HG03097 (cell line): ENCODE measurements at regions not wholly inside any gene's neighbourhood (a gene's known extent, or its start where the extent isn't known, plus 50 kb on each side); places are given as distances from the start of the nearest gene placed in this dataset.

Source experiments
- ATAC-seq: cut with Tn5 transposase; IDR thresholded peaks from one replicate; pipeline ENCODE4 v1.9.1; 2021; ENCODE audit not compliant: unreplicated experiment, low FRiP score

DNA sequence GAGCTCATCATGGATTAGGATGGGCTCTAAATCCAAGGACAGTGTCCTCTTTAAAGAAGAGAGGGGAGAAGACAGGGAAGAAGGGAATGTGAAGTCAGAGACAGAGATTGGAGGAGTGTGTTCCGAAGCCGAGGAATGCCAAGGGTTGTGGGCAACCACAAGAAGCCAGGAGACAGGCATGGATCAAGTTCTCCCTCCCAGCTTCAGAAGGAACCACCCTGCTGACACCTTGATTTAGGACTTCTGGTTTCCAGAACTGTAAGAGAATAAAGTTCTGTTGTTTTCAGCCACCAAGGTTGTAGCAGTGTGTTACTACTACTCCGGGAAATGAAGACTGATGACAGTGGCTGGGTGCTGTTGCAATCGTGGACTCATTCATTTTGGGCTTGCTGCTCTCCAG, 120.1 kb downstream of the RPS12 start:
- no peak for ATAC-seq

DNA sequence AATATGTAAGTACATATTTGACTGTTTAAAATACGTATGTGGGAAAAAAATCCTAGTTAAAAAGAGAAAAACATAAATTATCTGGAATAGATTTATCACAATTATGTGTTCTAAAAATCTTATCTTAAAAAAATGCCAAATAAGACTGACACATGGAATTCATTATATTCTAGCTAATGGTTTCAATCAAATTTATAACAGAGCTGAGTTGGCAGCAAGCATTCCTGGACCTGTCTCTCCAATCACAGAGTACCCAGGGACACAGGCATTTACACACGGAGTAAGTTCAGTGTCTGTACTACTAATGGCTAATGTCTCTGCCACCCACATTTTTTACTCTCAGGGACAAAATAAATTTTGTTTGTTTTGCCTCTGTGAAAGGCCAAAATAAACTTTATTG, 122.3 kb downstream of the RPS12 start:
- ATAC-seq: no peak

DNA sequence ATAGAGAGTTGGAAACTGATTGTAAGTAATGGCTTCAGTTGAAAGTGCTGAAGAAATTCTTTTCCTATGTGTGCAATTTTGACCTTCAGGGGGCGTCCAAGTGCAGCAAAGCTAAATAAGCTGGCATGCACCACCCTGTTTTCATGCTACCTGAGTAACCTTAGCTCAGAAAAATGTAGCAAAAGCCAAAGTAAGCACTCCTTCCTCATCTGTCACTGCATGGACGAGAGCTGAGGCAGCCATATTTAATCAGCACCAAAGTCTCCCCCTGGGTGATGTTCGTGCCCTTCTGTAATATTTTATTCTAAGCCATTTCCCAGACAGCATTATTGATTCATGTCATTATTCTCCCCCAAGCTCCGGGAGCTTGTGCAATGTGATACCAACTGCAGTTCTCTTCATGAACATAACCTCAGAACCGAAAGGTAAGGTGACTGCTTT, 123.1 kb downstream of the RPS12 start:
- ATAC-seq: no peak

DNA sequence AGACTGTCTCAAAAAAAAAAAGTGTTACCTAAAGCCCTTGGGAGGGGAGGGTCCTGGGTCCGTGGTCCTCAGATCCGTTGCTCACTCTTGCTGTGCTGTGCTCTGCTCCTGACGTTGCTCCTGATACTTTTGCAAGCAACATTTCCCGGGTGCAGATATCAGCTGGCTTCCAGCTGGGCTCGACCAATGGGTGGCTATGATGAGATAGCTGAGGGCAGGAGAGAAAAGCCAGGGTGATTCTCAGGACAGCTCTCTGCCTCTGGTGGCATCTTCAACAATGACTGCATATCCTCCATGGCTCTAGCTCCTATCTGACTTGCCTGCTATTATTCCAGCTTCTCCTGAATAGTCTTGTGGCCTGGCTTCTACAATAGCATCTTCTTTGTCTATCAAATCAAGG, 134.5 kb downstream of the RPS12 start:
- ATAC-seq: no peak

DNA sequence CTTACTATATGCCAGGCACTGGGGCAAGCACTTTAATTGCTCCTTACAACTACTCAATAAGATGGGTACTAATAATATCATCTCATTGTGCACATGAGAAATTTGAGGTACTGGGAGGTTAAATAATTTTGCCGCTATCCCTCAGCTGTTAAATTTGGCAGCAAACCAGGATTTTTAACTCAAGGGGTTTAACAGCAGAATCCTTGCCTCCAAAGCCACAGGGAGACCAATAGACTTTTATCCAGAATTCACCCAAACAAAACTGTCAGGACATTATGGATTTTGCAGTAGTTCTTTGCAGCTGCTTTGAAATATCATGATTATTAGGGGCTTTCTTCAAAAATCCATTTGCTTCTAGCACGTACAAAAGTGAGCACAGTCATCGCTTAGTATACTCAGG, 136.2 kb downstream of the RPS12 start:
- ATAC-seq: no peak

DNA sequence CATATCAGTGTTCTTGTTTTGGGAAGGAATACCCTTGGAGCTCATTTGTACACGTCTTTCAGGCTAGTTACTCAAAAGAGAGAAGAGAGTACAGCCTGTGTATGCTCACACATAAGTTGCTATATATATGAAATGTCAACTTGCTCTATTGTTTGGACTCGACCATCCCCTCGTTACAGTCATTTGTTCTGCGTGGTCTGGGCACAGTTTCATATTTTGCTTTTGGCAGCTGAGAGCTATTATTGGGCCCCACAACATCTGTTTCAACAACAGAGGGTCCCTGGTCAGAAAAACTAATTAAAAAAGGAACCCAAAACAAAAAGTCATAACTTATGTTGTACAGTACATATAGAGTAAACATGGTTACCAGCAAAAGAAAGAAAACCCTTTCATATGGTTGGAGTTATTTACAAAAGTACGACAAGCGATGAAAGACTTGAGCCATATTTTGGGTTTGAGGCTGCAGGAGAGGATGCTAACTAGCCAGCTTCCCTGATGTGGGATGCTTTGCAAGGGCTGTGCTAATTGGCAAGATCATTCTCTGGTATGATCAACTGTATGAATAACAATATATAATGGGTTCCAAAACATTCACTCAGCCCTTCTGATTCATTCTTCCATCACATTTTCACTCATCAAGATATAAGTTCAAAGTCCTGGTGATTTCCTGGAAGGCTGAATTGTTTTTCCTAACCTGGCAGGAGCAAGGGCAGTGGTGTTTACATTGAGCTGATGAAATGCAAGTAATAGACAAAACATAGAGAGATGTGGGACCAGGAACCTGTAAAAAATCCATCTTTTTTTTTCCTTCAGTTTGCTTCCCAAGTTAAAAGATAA, 137.9 kb downstream of the RPS12 start:
- ATAC-seq: no peak

DNA sequence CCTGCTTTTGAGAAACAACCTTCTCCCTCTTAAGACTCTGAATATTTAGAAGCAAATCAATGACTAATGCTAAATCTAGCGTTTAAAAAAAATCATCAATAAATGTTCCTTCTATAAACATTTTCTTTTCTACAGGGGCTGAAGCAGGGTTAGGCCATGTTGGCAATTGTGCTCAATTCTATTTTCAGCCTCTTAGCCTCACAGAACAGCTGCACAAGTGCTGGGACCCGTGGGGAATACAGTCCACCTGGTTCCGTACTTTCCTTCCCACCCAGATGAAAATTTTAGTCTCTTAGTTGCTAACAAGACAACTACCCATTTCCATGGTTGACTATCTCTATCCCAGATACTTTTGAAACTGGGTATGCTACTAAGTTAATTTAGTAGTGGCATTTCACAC, 138.6 kb downstream of the RPS12 start:
- no peak for ATAC-seq

DNA sequence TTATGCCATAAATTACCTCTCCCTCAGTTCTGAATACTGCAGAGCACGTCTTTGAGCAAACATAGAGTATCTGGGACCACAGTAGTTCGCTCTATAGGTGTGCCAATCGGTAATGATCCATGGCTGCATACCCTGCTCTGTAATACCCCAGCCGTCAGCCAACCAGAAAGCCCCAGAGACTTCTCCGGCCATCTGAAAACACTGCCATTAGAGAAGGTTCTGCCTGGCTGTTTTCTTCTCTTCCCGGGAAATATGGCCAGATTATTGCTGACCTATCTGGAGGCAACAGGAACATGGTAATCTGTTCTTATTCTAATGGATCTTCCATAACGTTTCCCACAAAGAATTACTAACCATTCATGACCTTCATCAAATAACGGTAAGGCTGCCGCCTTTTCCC, 139.9 kb downstream of the RPS12 start:
- ATAC-seq: no peak

DNA sequence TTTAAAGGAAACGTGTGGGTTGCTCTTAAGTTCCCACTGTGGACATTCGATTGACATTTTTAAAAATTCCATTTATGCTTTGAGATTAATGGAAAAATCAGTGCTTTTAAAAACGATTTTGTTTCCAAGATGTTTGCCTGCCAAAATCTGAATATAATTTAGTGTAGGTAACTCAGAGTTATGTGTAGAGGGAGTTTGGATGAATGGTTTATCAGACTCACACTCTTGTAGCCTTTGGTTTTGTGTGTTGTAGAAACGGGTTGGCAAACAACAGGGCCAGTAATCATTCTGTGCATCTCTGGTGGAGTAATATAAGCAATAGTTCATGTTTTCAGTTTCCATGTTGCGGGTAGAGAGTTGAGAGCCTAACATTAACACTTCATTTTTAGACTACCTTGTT, 140.6 kb downstream of the RPS12 start:
- ATAC-seq: no peak

DNA sequence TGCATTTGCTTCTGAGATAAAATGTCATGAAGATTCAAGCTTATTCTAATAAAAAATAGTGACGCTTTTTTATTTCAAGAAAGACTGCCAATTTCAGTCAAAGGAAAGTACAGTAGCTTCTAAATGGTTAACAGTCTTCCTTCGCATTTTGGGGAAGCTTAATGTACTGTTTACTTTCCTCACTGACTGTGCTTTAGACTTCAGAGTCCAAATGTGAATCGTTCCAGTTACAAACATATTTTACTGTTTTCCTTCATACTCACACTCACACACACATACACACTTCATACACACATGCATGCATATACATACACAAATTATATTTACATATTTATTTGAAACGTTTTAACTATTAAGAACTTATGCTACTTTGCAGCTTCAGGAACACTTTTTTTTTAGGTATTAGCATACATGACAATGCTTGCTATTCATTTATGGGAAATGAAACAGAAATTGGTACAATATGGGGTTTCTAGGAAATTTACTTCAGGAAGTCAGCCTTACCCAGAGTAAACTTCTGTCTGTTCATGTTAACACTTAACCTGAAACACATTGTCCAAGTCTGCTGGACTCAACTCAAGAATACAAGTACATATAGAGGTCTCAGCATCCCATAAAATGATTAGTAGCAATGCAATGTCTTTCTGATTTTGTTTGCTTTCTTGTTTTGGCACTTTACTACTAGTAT, 145.4 kb downstream of the RPS12 start:
- ATAC-seq: no peak

DNA sequence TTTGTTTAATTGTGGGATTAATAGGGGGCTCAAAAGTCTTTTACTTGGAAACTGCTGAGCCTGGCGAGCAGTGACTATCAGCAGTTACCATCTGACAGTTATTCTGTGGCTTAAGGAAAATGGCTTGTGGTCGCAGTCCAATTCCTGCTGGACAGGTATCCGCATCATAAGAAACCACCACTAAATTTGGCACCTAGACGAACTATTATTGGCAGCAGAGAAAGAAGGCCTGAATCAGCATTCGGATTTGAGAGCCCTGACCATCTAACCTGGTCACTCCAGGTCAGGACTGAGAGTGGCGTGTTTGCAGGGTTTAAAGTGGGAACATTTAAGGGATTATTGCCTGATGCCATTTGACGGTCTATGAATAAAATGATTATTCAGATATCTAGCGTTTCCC, 146.4 kb downstream of the RPS12 start:
- ATAC-seq: no peak

DNA sequence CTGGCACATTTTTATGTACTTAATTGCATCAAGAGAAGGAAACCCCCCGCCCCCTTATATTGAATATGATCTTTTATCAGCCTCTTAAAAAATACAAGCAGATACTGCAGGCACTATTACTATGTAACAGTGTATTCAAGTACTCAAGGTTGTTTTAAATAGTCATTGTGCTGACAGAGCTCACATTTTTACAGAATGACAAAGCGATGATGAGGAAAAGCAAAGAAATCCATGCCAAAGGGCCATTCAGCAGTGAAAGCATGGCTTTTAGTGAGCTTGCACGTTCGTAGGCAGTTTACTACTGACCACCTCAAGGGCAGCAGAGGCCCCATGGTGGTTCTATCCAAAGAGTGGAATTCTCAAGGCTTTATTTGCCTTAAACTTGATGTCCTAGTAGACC, 146.8 kb downstream of the RPS12 start:
- no peak for ATAC-seq

DNA sequence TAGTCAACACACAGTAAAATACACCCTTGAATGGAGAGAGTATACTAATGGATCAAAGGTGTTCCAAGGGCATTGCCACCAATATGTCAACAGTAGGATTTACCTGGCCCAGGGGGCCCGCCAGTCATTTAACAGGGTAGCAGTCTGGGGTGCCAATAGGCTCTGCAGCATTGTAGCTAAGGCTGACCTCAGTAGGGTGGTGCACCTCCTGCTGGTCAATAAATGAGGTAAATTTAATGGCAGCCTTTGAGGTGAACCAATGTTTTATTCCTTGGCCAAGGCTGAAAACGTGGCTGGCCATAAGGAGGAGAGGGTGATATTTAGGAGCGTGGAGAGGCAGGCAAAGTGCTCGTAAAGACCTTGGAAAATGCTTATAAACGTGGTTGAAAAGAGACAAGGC, 147.2 kb downstream of the RPS12 start:
- ATAC-seq: no peak

DNA sequence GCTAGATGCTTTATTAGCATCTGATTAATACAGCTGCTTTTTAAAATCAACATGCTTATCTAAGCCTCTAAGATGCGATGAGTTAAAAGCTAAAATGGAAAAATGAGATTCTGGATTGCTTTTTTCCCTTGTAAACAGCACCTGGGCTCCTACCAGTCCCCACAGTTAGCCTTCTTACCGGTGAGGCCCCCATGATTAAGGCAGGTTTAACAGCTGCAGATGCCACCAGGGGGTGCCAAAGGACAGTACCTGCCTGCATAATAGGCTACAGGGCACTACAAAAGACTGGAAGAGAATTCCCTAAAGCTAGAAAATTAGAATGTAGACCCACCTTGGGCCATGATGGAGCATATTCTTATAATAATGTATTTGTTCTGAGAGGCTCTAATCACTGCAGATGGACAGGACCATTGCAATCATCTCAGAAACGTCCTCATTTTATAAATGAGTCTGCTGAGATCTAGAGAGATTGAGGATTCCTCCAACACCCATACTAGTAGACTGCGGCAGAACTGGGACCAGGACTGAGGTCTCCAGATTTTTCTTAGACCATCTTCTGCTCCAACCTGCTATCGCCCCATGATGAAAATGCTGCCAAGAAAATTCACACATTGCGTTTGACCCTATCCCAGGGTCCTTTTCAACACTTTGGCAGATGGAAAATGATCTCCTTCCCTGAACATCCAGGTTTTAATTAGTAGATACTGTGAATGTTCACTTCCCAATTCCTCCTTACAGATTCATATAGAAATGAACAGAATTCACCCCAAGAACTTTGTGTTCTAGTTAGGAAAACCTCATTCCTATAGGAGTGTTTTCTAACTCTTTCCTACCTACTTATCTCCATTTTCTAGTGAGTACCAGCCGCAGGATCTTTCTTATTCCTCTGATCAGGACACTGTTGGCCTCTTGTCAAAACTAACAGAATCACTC, 148.8 kb downstream of the RPS12 start:
- ATAC-seq: peak; percentile 90

DNA sequence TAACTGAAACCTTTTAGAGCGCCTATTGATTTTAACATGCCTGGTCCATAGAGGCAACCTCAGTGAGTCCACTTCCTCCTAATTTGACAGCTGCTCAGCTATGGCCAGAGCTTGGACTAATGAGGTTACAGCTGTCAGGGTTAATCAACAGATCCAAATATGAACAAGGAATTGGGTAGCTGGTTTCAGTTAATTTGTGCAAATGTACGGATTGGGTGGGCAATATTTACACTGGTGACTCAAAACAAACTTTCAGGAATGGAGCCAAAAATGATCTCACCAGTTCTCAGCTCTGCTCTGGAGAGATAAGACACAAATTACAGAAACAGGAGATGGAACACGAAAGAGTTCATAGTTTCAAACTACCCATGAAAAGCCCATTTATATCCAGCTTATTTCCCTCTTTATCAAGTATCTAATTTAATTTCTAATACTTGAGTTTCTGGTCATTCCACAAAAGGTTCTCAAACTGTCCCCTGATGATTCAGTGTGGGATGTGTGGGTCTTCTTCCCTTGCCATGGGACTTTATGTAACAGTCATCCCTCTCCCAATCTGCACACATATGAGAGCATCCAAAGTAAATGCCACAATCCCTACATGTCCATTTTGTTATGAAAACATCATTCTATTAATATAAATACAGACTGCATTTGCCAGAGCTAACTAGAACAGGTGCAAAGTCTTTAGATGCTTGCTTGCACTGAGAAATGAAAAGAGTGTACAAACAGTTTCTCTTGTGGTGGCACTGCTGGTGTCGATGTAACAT, 149.9 kb downstream of the RPS12 start:
- no peak for ATAC-seq

DNA sequence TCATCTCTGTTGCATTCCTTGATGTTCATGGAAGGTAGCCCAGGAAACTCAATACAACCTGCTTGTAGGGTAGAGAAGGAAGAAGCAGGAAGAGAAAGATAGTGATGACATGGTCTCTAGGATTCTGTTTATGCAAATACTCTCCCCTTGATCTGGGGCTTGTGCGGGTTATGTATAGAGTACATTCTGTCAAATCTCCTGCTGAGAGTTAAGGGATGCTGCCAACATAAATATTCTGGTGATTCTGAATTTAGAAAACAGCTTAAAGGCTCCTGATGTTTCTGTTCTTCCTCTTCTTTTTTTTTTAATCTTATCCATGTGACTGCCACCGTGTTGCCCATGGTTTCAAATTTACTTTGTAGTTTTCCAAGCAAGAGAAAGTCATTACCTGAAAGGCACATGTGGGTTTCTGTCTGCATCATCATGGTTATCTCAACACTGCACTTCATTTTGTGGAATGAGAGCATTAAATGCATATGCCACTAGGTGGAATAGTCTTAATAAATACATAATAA, 150.6 kb downstream of the RPS12 start:
- no peak for ATAC-seq

DNA sequence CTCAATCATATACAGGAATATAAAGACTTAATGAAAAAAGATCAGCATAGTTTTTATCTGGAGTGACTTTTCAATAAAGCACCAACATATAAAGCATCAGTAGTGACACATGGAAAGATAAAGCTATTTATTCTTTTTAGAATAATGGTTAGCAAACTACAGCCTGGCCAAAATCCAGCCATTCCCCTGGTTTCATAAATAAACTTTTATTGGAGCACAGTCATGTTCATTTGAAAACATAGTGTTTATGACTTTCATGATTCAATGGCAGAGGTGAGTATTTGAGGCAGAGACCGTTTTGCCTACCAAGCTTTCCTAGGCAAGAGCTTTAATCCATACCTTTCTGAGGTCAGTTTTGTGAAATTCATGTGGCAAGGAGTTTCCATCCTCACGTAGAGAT, 153.5 kb downstream of the RPS12 start:
- no peak for ATAC-seq

DNA sequence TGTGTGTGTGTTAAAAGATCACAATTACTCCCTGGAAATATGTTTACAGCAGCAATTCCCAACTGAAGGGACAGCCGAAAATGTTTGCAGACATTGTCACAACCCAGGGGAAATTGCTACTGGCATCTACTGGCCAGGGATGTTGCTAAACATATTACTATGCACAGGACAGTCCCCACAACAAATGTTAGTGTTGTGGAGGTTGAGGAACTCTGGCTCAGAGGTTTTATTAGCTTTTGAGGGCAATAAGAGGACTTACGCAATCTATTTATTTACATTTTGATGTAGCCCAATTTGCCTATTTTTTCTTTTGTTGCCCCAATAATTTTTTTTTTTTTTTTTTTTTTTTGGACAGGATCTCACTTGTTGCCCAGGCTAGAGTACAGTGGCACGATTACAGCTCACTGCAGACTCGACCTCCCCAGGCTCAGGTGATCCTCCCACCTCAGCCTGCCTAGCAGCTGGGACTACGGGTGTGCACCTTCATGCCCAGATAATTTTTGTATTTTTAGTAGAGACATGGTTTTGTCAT, 154.1 kb downstream of the RPS12 start:
- no peak for ATAC-seq

DNA sequence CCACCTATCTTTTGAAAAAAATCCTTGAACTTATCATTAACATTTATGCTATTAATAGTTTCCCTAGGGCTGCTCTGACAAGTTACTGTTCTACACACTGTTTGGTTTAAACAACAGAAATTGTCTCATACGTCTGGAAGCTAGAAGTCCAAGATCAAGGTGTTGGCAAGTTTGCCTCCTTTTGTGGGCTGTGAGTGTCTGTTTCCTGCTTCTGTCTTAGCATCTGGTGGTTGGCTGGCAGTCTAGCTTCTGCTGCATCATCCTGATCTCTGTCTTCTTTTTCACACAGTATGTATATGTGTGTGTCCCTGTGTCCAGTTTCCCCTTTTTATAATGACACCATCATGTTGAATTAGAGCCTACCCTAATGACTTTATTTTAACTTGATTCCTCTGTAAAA, 154.8 kb downstream of the RPS12 start:
- ATAC-seq: no peak

DNA sequence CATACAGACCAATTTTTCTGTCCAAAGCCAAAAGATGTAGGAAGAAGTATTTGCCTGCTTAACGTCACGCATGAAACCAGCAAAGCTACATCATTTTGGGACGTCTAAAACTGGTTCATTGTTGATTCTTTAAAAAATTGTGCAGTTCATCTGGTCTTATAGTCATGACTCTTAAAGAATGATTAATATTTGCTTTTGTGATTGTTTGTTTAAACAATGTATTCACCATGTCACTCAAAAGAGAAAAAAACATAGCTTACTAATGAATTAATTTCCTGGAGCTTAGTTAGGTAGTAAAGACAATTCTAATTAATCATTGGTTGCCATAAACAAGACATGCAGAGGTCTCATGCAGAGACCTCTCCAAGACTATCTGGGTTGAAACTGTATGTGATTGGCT, 157.3 kb downstream of the RPS12 start:
- ATAC-seq: no peak
